ENCODE measurements at regions not wholly inside any gene's neighbourhood (a gene's known extent, or its start where the extent isn't known, plus 50 kb on each side); places are given as distances from the start of the nearest gene placed in this dataset.

GRCh38 chr13:58728126-58728525, 1096.6 kb downstream of the PCDH17 start:
- no peak overlapping the region for H3K4me3 ChIP-seq (ENCODE audit: low read length)
- H3K9me2 ChIP-seq (ENCODE audit: insufficient read depth, low read length) = no peaks in the 10 kb centered on the region
- H3K36me3 ChIP-seq (ENCODE audit: insufficient read depth, low read length) = no peaks in the 10 kb centered on the region
- H3K79me2 ChIP-seq (replicated peaks; ENCODE audit: insufficient read depth, low read length) = no peaks in the 10 kb centered on the region
- H2AFZ ChIP-seq (ENCODE audit: low read depth, low read length) = no peak overlapping the region
- no peak for TF ChIP-seq RAD21 (conservative IDR thresholded peaks at IDR 0.05)
- no peaks in the 10 kb centered on the region for H4K20me1 ChIP-seq (ENCODE audit: insufficient read depth)
- no peak overlapping the region for H3K27ac ChIP-seq (ENCODE audit: low read length)
- no peak overlapping the region for H3K4me2 ChIP-seq (ENCODE audit: low read length)
- no peaks in the 10 kb centered on the region for H3K27me3 ChIP-seq (ENCODE audit: insufficient read depth, low read depth, low read length)
- no peaks in the 10 kb centered on the region for H3K9me3 ChIP-seq (ENCODE audit: low read length)
- H3F3A ChIP-seq (ENCODE audit: insufficient read depth, low read length, poor library complexity, severe bottlenecking) = no peaks in the 10 kb centered on the region
- H3K9ac ChIP-seq (ENCODE audit: low read length) = no peak overlapping the region

GRCh38 chr13:58729361-58729760, 1097.8 kb downstream of the PCDH17 start:
- H3F3A ChIP-seq (ENCODE audit: insufficient read depth, low read length, poor library complexity, severe bottlenecking) = no peaks in the 10 kb centered on the region
- H4K20me1 ChIP-seq (ENCODE audit: insufficient read depth) = no peaks in the 10 kb centered on the region
- H3K9me2 ChIP-seq (ENCODE audit: insufficient read depth, low read length) = no peaks in the 10 kb centered on the region
- no peak for TF ChIP-seq EP300 (conservative IDR thresholded peaks at IDR 0.05; ENCODE audit: poor library complexity, severe bottlenecking)
- TF ChIP-seq REST (IDR thresholded peaks at IDR 0.05; ENCODE audit: borderline replicate concordance) = no peak
- H2AFZ ChIP-seq (ENCODE audit: low read depth, low read length) = no peak overlapping the region
- no peaks in the 10 kb centered on the region for H3K36me3 ChIP-seq (ENCODE audit: insufficient read depth, low read length)
- no peak overlapping the region for H3K4me3 ChIP-seq (ENCODE audit: low read length)
- no peak overlapping the region for H3K4me2 ChIP-seq (ENCODE audit: low read length)
- no peak overlapping the region for H3K9ac ChIP-seq (ENCODE audit: low read length)
- no peak overlapping the region for H3K27ac ChIP-seq (ENCODE audit: low read length)
- no peaks in the 10 kb centered on the region for H3K9me3 ChIP-seq (ENCODE audit: low read length)
- H3K27me3 ChIP-seq (ENCODE audit: insufficient read depth, low read depth, low read length) = no peaks in the 10 kb centered on the region
- H3K79me2 ChIP-seq (replicated peaks; ENCODE audit: insufficient read depth, low read length) = no peaks in the 10 kb centered on the region

- TF ChIP-seq EP300 (conservative IDR thresholded peaks at IDR 0.05; ENCODE audit: poor library complexity, severe bottlenecking) (peak; percentile 92), POLR2AphosphoS5 (IDR thresholded peaks at IDR 0.05) (peak; percentile 59), RAD21 (conservative IDR thresholded peaks at IDR 0.05) (no peak)
- Histone ChIP-seq H3K4me3 (ENCODE audit: low read length) (no peak overlapping the region), H3K9me3 (ENCODE audit: low read length) (no peaks in the 10 kb centered on the region), H3K9me2 (ENCODE audit: insufficient read depth, low read length) (no peaks in the 10 kb centered on the region), H3K79me2 (replicated peaks; ENCODE audit: insufficient read depth, low read length) (no peaks in the 10 kb centered on the region), H3K4me2 (ENCODE audit: low read length) (no peak overlapping the region), H3F3A (ENCODE audit: insufficient read depth, low read length, poor library complexity, severe bottlenecking) (no peaks in the 10 kb centered on the region), H2AFZ (ENCODE audit: low read depth, low read length) (no peak overlapping the region), H3K27me3 (ENCODE audit: insufficient read depth, low read depth, low read length) (no peaks in the 10 kb centered on the region), H4K20me1 (ENCODE audit: insufficient read depth) (no peaks in the 10 kb centered on the region), H3K36me3 (ENCODE audit: insufficient read depth, low read length) (no peaks in the 10 kb centered on the region), H3K9ac (ENCODE audit: low read length) (no peak overlapping the region), H3K27ac (ENCODE audit: low read length) (no peak overlapping the region)
These were observed 1113.1 kb downstream of the PCDH17 start for GRCh38 chr13:58744686-58745085.

- Histone ChIP-seq H2AFZ (ENCODE audit: low read depth, low read length) (no peak overlapping the region), H3K27me3 (ENCODE audit: insufficient read depth, low read depth, low read length) (no peaks in the 10 kb centered on the region), H3K36me3 (ENCODE audit: insufficient read depth, low read length) (no peaks in the 10 kb centered on the region), H3K79me2 (replicated peaks; ENCODE audit: insufficient read depth, low read length) (no peaks in the 10 kb centered on the region), H4K20me1 (ENCODE audit: insufficient read depth) (no peaks in the 10 kb centered on the region), H3K27ac (ENCODE audit: low read length) (no peak overlapping the region), H3F3A (ENCODE audit: insufficient read depth, low read length, poor library complexity, severe bottlenecking) (no peaks in the 10 kb centered on the region), H3K9me3 (ENCODE audit: low read length) (no peaks in the 10 kb centered on the region), H3K4me2 (ENCODE audit: low read length) (no peak overlapping the region), H3K9me2 (ENCODE audit: insufficient read depth, low read length) (no peaks in the 10 kb centered on the region), H3K4me3 (ENCODE audit: low read length) (no peak overlapping the region), H3K9ac (ENCODE audit: low read length) (no peak overlapping the region)
- TF ChIP-seq SMC3 (conservative IDR thresholded peaks at IDR 0.05; ENCODE audit: poor library complexity) = no peak
- no peak for TF ChIP-seq REST (IDR thresholded peaks at IDR 0.05; ENCODE audit: borderline replicate concordance)
- no peak for TF ChIP-seq CTCF (IDR thresholded peaks at IDR 0.05; ENCODE audit: poor library complexity, severe bottlenecking)
These were observed 1136.0 kb downstream of the PCDH17 start for GRCh38 chr13:58767566-58767965.
